SK-N-SH treated with all-trans-retinoic acid at 6 μM for 48 hours (cell line): ENCODE measurements at regions not wholly inside any gene's neighbourhood (a gene's known extent, or its start where the extent isn't known, plus 50 kb on each side); places are given as distances from the start of the nearest gene placed in this dataset.

ENCODE experiments used
- ATAC-seq: fragments of 200-7000 bp; cut with Tn5 transposase; 3 replicates; pipeline ENCODE4 v1.9.1; 2020; ENCODE audit warnings: mild to moderate bottlenecking, moderate library complexity
- ARNTL ChIP-seq: fragments of 450-650 bp; formaldehyde crosslinking; IDR thresholded peaks from 2 replicates; pipeline ENCODE4 v1.5.0; 2020; ENCODE audit warnings: low read depth, mild to moderate bottlenecking, moderate library complexity, borderline replicate concordance
- BACH2 ChIP-seq: fragments of 250-450 bp; sonication (Bioruptor Pico); IDR thresholded peaks from 2 replicates; pipeline ENCODE4 v1.9.0; 2021; ENCODE audit warnings: mild to moderate bottlenecking, borderline replicate concordance
- CSDC2 ChIP-seq: fragments of 250-450 bp; sonication (Bioruptor Pico); IDR thresholded peaks from 2 replicates; pipeline ENCODE4 v1.5.0; 2020; ENCODE audit warnings: mild to moderate bottlenecking, moderate library complexity
- CSRNP3 ChIP-seq: fragments of 250-450 bp; sonication (Bioruptor Pico); IDR thresholded peaks from 2 replicates; pipeline ENCODE4 v1.5.1; 2021; ENCODE audit warnings: mild to moderate bottlenecking, moderate library complexity
- ESRRG ChIP-seq: fragments of 250-450 bp; sonication (Bioruptor Pico); IDR thresholded peaks from 2 replicates; pipeline ENCODE4 v1.6.1; 2021; ENCODE audit warnings: mild to moderate bottlenecking
- GLIS3 ChIP-seq: fragments of 250-450 bp; sonication (Bioruptor Pico); IDR thresholded peaks from 2 replicates; pipeline ENCODE4 v1.5.0; 2020; ENCODE audit warnings: mild to moderate bottlenecking, moderate library complexity
- ISL1 ChIP-seq: fragments of 250-450 bp; sonication (Bioruptor Pico); IDR thresholded peaks from 2 replicates; pipeline ENCODE4 v2.1.2; 2022; ENCODE audit warnings: mild to moderate bottlenecking, moderate library complexity
- OSR1 ChIP-seq: fragments of 250-450 bp; sonication (Bioruptor Pico); IDR thresholded peaks from 2 replicates; pipeline ENCODE4 v1.8.0; 2022; ENCODE audit warnings: moderate library complexity, mild to moderate bottlenecking, inconsistent platforms
- PPARA ChIP-seq: fragments of 250-450 bp; sonication (Bioruptor Pico); IDR thresholded peaks from 2 replicates; pipeline ENCODE4 v1.5.0; 2020; ENCODE audit warnings: mild to moderate bottlenecking, borderline replicate concordance
- RARB ChIP-seq: fragments of 250-450 bp; sonication (Bioruptor Pico); IDR thresholded peaks from 2 replicates; pipeline ENCODE4 v1.8.0; 2021; ENCODE audit warnings: mild to moderate bottlenecking, moderate library complexity
- SNAI2 ChIP-seq: fragments of 250-450 bp; sonication (Bioruptor Pico); IDR thresholded peaks from 2 replicates; pipeline ENCODE4 v1.5.0; 2020; ENCODE audit warnings: mild to moderate bottlenecking, moderate library complexity
- TCF4 ChIP-seq: fragments of 250-450 bp; sonication (Bioruptor Pico); IDR thresholded peaks from 2 replicates; pipeline ENCODE4 v1.8.0; 2021; ENCODE audit warnings: mild to moderate bottlenecking, moderate library complexity, borderline replicate concordance
- TOX ChIP-seq: fragments of 250-450 bp; sonication (Bioruptor Pico); IDR thresholded peaks from 2 replicates; pipeline ENCODE4 v1.8.0; 2021; ENCODE audit warnings: mild to moderate bottlenecking, moderate library complexity, borderline replicate concordance
- TSHZ2 ChIP-seq: fragments of 250-450 bp; sonication (Bioruptor Pico); IDR thresholded peaks from 2 replicates; pipeline ENCODE4 v1.5.0; 2020; ENCODE audit warnings: mild to moderate bottlenecking, moderate library complexity
- ZFP3 ChIP-seq: fragments of 250-450 bp; sonication (Bioruptor Pico); IDR thresholded peaks from 2 replicates; pipeline ENCODE4 v1.5.0; 2020; ENCODE audit warnings: mild to moderate bottlenecking, moderate library complexity
- ZFP30 ChIP-seq: fragments of 450-650 bp; formaldehyde crosslinking; IDR thresholded peaks from 2 replicates; pipeline ENCODE4 v1.5.0; 2022; ENCODE audit warnings: mild to moderate bottlenecking, moderate library complexity
- ZNF565 ChIP-seq: fragments of 450-650 bp; formaldehyde crosslinking; conservative IDR thresholded peaks from 2 replicates; pipeline ENCODE4 v1.5.0; 2020; ENCODE audit warnings: low read depth, mild to moderate bottlenecking, moderate library complexity
- ZNF70 ChIP-seq: fragments of 450-650 bp; formaldehyde crosslinking; IDR thresholded peaks from 2 replicates; pipeline ENCODE4 v1.5.0; 2020; ENCODE audit warnings: mild to moderate bottlenecking, moderate library complexity
- ZNF8 ChIP-seq: fragments of 450-650 bp; formaldehyde crosslinking; IDR thresholded peaks from 2 replicates; pipeline ENCODE4 v1.5.0; 2020; ENCODE audit warnings: mild to moderate bottlenecking, moderate library complexity
- TF ChIP-seq, protein P1 (sequence below): fragments of 250-450 bp; sonication (Bioruptor Pico); IDR thresholded peaks from 2 replicates; pipeline ENCODE4 v1.5.1; 2020; ENCODE audit warnings: low read depth, mild to moderate bottlenecking, moderate library complexity
- TF ChIP-seq, protein P2 (sequence below): fragments of 250-450 bp; sonication (Bioruptor Pico); IDR thresholded peaks from 2 replicates; pipeline ENCODE4 v1.8.0; 2020; ENCODE audit warnings: mild to moderate bottlenecking, moderate library complexity, borderline replicate concordance

- TF ChIP-seq ZFP30 (no peak), ARNTL (CRISPR knock-in tag) (no peak), GLIS3 (no peak)
These were observed 142.5 kb upstream of the AHI1 start for GRCh38 chr6:135640048-135640447.

GRCh38 chr6:135640449-135641111 lies 143.0 kb upstream of the AHI1 start:
- ATAC-seq: no peak

More at GRCh38 chr6:135640048-135640447, 142.5 kb upstream of the AHI1 start:
- ATAC-seq: no peak

DNA sequence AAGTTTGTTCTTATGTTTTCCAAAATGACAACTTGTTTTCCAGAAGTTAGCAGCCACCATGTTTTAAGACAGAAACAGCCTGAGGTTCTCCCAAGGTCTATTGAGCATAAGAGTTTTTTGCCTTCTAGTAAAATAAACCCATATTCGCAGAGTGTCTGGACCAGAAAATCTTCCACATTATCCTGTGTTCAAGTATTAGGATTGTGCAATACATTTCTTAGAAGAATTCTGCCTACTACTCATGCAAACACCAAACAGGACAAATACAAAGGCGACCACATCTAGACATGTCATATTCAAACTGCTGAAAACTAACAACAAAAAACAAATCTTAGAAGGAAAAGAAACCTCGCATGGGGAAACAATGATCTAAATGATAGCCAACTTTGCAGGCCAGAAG lies 145.4 kb upstream of the AHI1 start:
- no peak for ATAC-seq
- TF ChIP-seq OSR1 (CRISPR knock-in tag) (no peak), ZNF8 (no peak), ESRRG (no peak), CSDC2 (CRISPR knock-in tag) (no peak), BACH2 (CRISPR knock-in tag) (no peak), ISL1 (CRISPR knock-in tag) (no peak), RARB (CRISPR knock-in tag) (no peak), ARNTL (CRISPR knock-in tag) (no peak), ZNF70 (CRISPR knock-in tag) (no peak)

More at GRCh38 chr6:135640449-135641111, 143.0 kb upstream of the AHI1 start:
- no peak for TF ChIP-seq OSR1 (CRISPR knock-in tag)
- no peak for TF ChIP-seq ZFP30
- no peak for TF ChIP-seq ZNF70 (CRISPR knock-in tag)
- no peak for TF ChIP-seq ESRRG
- TF ChIP-seq ZNF565: no peak
- no peak for TF ChIP-seq CSRNP3 (CRISPR knock-in tag)
- no peak for TF ChIP-seq GLIS3
- no peak for TF ChIP-seq RARB (CRISPR knock-in tag)
- no peak for TF ChIP-seq TCF4 (CRISPR knock-in tag)
- TF ChIP-seq ZNF8: no peak
- no peak for TF ChIP-seq ISL1 (CRISPR knock-in tag)
- no peak for TF ChIP-seq ARNTL (CRISPR knock-in tag)
- TF ChIP-seq BACH2 (CRISPR knock-in tag): no peak
- TF ChIP-seq ZFP3: no peak
- TF ChIP-seq, protein P1, sequence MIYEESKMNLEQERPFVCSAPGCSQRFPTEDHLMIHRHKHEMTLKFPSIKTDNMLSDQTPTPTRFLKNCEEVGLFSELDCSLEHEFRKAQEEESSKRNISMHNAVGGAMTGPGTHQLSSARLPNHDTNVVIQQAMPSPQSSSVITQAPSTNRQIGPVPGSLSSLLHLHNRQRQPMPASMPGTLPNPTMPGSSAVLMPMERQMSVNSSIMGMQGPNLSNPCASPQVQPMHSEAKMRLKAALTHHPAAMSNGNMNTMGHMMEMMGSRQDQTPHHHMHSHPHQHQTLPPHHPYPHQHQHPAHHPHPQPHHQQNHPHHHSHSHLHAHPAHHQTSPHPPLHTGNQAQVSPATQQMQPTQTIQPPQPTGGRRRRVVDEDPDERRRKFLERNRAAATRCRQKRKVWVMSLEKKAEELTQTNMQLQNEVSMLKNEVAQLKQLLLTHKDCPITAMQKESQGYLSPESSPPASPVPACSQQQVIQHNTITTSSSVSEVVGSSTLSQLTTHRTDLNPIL: no peak
- TF ChIP-seq TOX (CRISPR knock-in tag): no peak
- TF ChIP-seq TSHZ2 (CRISPR knock-in tag): no peak
- no peak for TF ChIP-seq CSDC2 (CRISPR knock-in tag)
- TF ChIP-seq PPARA: no peak
- TF ChIP-seq SNAI2 (CRISPR knock-in tag): no peak

- ATAC-seq: no peak
- TF ChIP-seq, protein P2, sequence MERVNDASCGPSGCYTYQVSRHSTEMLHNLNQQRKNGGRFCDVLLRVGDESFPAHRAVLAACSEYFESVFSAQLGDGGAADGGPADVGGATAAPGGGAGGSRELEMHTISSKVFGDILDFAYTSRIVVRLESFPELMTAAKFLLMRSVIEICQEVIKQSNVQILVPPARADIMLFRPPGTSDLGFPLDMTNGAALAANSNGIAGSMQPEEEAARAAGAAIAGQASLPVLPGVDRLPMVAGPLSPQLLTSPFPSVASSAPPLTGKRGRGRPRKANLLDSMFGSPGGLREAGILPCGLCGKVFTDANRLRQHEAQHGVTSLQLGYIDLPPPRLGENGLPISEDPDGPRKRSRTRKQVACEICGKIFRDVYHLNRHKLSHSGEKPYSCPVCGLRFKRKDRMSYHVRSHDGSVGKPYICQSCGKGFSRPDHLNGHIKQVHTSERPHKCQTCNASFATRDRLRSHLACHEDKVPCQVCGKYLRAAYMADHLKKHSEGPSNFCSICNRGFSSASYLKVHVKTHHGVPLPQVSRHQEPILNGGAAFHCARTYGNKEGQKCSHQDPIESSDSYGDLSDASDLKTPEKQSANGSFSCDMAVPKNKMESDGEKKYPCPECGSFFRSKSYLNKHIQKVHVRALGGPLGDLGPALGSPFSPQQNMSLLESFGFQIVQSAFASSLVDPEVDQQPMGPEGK (CRISPR knock-in tag): no peak
- TF ChIP-seq ZNF8 (no peak), ZFP3 (no peak), ZFP30 (no peak)
These were observed 146.9 kb upstream of the AHI1 start for GRCh38 chr6:135644394-135644793.
